ENCODE measurements at regions not wholly inside any gene's neighbourhood (a gene's known extent, or its start where the extent isn't known, plus 50 kb on each side); places are given as distances from the start of the nearest gene placed in this dataset.

GRCh38 chr6:67433124-67433523 is 1202.0 kb upstream of the ADGRB3 start (continued):
- TF ChIP-seq ZBTB5 (IDR thresholded peaks at IDR 0.05) (no peak), ARID1B (IDR thresholded peaks at IDR 0.05) (0 out of 2 replicates have a peak, but pooled peaks have one; percentile 16), TCF3 (CRISPR knock-in tag; IDR thresholded peaks at IDR 0.05) (no peak), RFX7 (CRISPR knock-in tag; IDR thresholded peaks at IDR 0.05) (no peak), ZNF143 (CRISPR knock-in tag; IDR thresholded peaks at IDR 0.05) (no peak), ETS1 (conservative IDR thresholded peaks at IDR 0.05; ENCODE audit: control insufficient read depth, low read depth, low read length) (no peak), MITF (IDR thresholded peaks at IDR 0.05) (no peak), ZNF134 (CRISPR knock-in tag; conservative IDR thresholded peaks at IDR 0.05) (no peak), CHD4 (IDR thresholded peaks at IDR 0.05; ENCODE audit: insufficient read depth, insufficient replicate concordance, low read depth, low read length, poor library complexity, severe bottlenecking) (no peak), YY1 (IDR thresholded peaks at IDR 0.05; ENCODE audit: borderline replicate concordance in 1 of 3, control insufficient read depth in 1 of 3, extremely low read depth in 1 of 3, insufficient read depth in 3 of 3, insufficient read length in 1 of 3, insufficient replicate concordance in 2 of 3, low read depth in 1 of 3, low read length in 2 of 3) (no peak), HDAC8 (tag; IDR thresholded peaks at IDR 0.05) (no peak), PKNOX1 (IDR thresholded peaks at IDR 0.05) (0 out of 2 replicates have a peak, but pooled peaks have one; percentile 24), CREB1 (IDR thresholded peaks at IDR 0.05) (no peak), CREB1 (CRISPR knock-in tag; IDR thresholded peaks at IDR 0.05) (no peak), TEAD4 (IDR thresholded peaks at IDR 0.05; ENCODE audit: low read length) (peak; percentile 20; the same call in 1 of the 2 replicates), TEAD4 (CRISPR knock-in tag; IDR thresholded peaks at IDR 0.05; ENCODE audit: borderline replicate concordance) (no peak), CEBPB (tag; IDR thresholded peaks at IDR 0.05) (peak; percentile 69; the same call in 1 of the 2 replicates), MAFK (IDR thresholded peaks at IDR 0.05; ENCODE audit: low read length) (no peak), HIVEP1 (CRISPR knock-in tag; IDR thresholded peaks at IDR 0.05) (no peak), PBX2 (CRISPR knock-in tag; IDR thresholded peaks at IDR 0.05; ENCODE audit: low read depth) (no peak), PBX2 (tag; conservative IDR thresholded peaks at IDR 0.05; ENCODE audit: low read depth) (peak; percentile 58)

All from K562 (cell line).